ENCODE measurements at regions not wholly inside any gene's neighbourhood (a gene's known extent, or its start where the extent isn't known, plus 50 kb on each side); places are given as distances from the start of the nearest gene placed in this dataset.

GRCh38 chr6:94668876-94669275, 908.5 kb upstream of the MANEA start:
- Histone ChIP-seq H3K27me3 (replicated peaks in 1 of 4; ENCODE audit: control extremely low read depth in 1 of 4, control insufficient read depth in 3 of 4, insufficient read depth in 4 of 4, low read length in 3 of 4) (no peaks in the 10 kb centered on the region), H3K36me3 (replicated peaks in 1 of 2; ENCODE audit: control extremely low read depth in 1 of 2, control insufficient read depth in 1 of 2, extremely low read depth in 1 of 2, insufficient read depth in 2 of 2, low read length in 1 of 2) (no peaks in the 10 kb centered on the region), H4K20me1 (ENCODE audit: control insufficient read depth, insufficient read depth, low read length, poor library complexity, severe bottlenecking) (no peaks in the 10 kb centered on the region), H3K79me2 (ENCODE audit: control insufficient read depth, insufficient read depth, low read length) (no peaks in the 10 kb centered on the region), H3K4me3 (ENCODE audit: control extremely low read depth in 1 of 5, extremely low read depth in 1 of 5, insufficient read depth in 1 of 5, low read depth in 2 of 5, low read length in 4 of 5) (no peak overlapping the region), H3K4me2 (replicated peaks; ENCODE audit: low read depth, low read length, poor library complexity, severe bottlenecking) (no peak overlapping the region), H3K9me3 (ENCODE audit: control extremely low read depth in 1 of 3, control insufficient read depth in 2 of 3, insufficient read depth in 1 of 3, low read length in 2 of 3) (peaks cover 0 to 11% (median 0%) of the 10 kb centered on the region in 3 donors), H3K9ac (ENCODE audit: low read length) (no peak overlapping the region), H3K4me1 (ENCODE audit: control insufficient read depth in 2 of 2, insufficient read depth in 2 of 2, low read length in 2 of 2) (no peaks in the 10 kb centered on the region), H2AFZ (ENCODE audit: insufficient read depth, low read depth, low read length, poor library complexity, severe bottlenecking) (no peak overlapping the region), H3K27ac (ENCODE audit: low read length in 2 of 2) (no peak overlapping the region)
- H3K27me3 Mint-ChIP-seq: no peaks in the 10 kb centered on the region
- H3K27ac Mint-ChIP-seq: no peak overlapping the region
- intact Hi-C loops (cut with micrococcal nuclease): no loop called here
- ChIA-PET POLR2A (no interaction called here), CTCF (no interaction called here)
- H3K4me3 Mint-ChIP-seq: no peak overlapping the region
- no peak for ATAC-seq (ENCODE audit: low read depth)
- H3K9me3 Mint-ChIP-seq (ENCODE audit: insufficient read depth): no peaks in the 10 kb centered on the region
- DNase-seq: no peak
- TF ChIP-seq CTCF (IDR thresholded peaks at IDR 0.05) (no peak), EZH2 (IDR thresholded peaks at IDR 0.05; ENCODE audit: borderline replicate concordance, insufficient read depth, low read depth, low read length, poor library complexity, severe bottlenecking) (no peak)
- no peaks in the 10 kb centered on the region for H3K4me1 Mint-ChIP-seq

GRCh38 chr6:94658929-94659328, 918.4 kb upstream of the MANEA start:
- no peak overlapping the region for H3K4me3 ChIP-seq (ENCODE audit: control extremely low read depth in 1 of 5, extremely low read depth in 1 of 5, insufficient read depth in 1 of 5, low read depth in 2 of 5, low read length in 4 of 5)
- ChIA-PET CTCF (no interaction called here), POLR2A (no interaction called here)
- no peaks in the 10 kb centered on the region for H3K4me1 ChIP-seq (ENCODE audit: control insufficient read depth in 2 of 2, insufficient read depth in 2 of 2, low read length in 2 of 2)
- no peak overlapping the region for H3K27ac ChIP-seq (ENCODE audit: low read length in 2 of 2)
- no peaks in the 10 kb centered on the region for H3K27me3 Mint-ChIP-seq
- H3K9me3 Mint-ChIP-seq (ENCODE audit: insufficient read depth): no peaks in the 10 kb centered on the region
- H2AFZ ChIP-seq (ENCODE audit: insufficient read depth, low read depth, low read length, poor library complexity, severe bottlenecking): no peak overlapping the region
- H3K4me2 ChIP-seq (replicated peaks; ENCODE audit: low read depth, low read length, poor library complexity, severe bottlenecking): no peak overlapping the region
- H3K4me1 Mint-ChIP-seq: no peaks in the 10 kb centered on the region
- no peak for TF ChIP-seq CTCF (IDR thresholded peaks at IDR 0.05)
- TF ChIP-seq EZH2 (IDR thresholded peaks at IDR 0.05; ENCODE audit: borderline replicate concordance, insufficient read depth, low read depth, low read length, poor library complexity, severe bottlenecking): no peak
- no peaks in the 10 kb centered on the region for H3K27me3 ChIP-seq (replicated peaks in 1 of 4; ENCODE audit: control extremely low read depth in 1 of 4, control insufficient read depth in 3 of 4, insufficient read depth in 4 of 4, low read length in 3 of 4)
- no peak overlapping the region for H3K4me3 Mint-ChIP-seq
- H3K79me2 ChIP-seq (ENCODE audit: control insufficient read depth, insufficient read depth, low read length): no peaks in the 10 kb centered on the region
- H3K36me3 ChIP-seq (replicated peaks in 1 of 2; ENCODE audit: control extremely low read depth in 1 of 2, control insufficient read depth in 1 of 2, extremely low read depth in 1 of 2, insufficient read depth in 2 of 2, low read length in 1 of 2): no peaks in the 10 kb centered on the region
- H4K20me1 ChIP-seq (ENCODE audit: control insufficient read depth, insufficient read depth, low read length, poor library complexity, severe bottlenecking): no peaks in the 10 kb centered on the region
- WGBS (ENCODE audit: insufficient coverage): 83% methylated on average over 1 of the region's 4 CpGs
- H3K9me3 ChIP-seq (ENCODE audit: control extremely low read depth in 1 of 3, control insufficient read depth in 2 of 3, insufficient read depth in 1 of 3, low read length in 2 of 3): no peaks in the 10 kb centered on the region
- intact Hi-C loops (cut with micrococcal nuclease): no loop called here
- ATAC-seq (ENCODE audit: low read depth) (no peak), DNase-seq (no peak)
- no peak overlapping the region for H3K27ac Mint-ChIP-seq
- H3K9ac ChIP-seq (ENCODE audit: low read length): no peak overlapping the region

Measured in B cell (primary cell).